BLaER1 (cell line): ENCODE measurements at regions not wholly inside any gene's neighbourhood (a gene's known extent, or its start where the extent isn't known, plus 50 kb on each side); places are given as distances from the start of the nearest gene placed in this dataset.

Experiments used
- H3K27ac ChIP-seq: shearing (Covaris generic); formaldehyde crosslinking; 2 replicates; pipeline ENCODE4 v1.8.1; 2022
- H3K27me3 ChIP-seq: shearing (Covaris generic); formaldehyde crosslinking; 2 replicates; pipeline ENCODE4 v1.8.1; 2022
- H3K36me3 ChIP-seq: shearing (Covaris generic); formaldehyde crosslinking; 2 replicates; pipeline ENCODE4 v1.8.1; 2022
- H3K4me1 ChIP-seq: shearing (Covaris generic); formaldehyde crosslinking; 2 replicates; pipeline ENCODE4 v1.8.1; 2022
- H3K4me2 ChIP-seq: shearing (Covaris generic); formaldehyde crosslinking; 2 replicates; pipeline ENCODE4 v1.8.1; 2022
- H3K4me3 ChIP-seq: shearing (Covaris generic); formaldehyde crosslinking; 2 replicates; pipeline ENCODE4 v1.8.1; 2022
- H3K9ac ChIP-seq: shearing (Covaris generic); formaldehyde crosslinking; 2 replicates; pipeline ENCODE4 v1.8.1; 2022
- H3K9me3 ChIP-seq: shearing (Covaris generic); formaldehyde crosslinking; 2 replicates; pipeline ENCODE4 v1.8.1; 2022
- H4K20me1 ChIP-seq: shearing (Covaris generic); formaldehyde crosslinking; 2 replicates; pipeline ENCODE4 v1.8.1; 2022
- Cebpa-rat ChIP-seq: shearing (Covaris generic); IDR thresholded peaks from 2 replicates; pipeline ENCODE4 v1.8.1; 2022

DNA sequence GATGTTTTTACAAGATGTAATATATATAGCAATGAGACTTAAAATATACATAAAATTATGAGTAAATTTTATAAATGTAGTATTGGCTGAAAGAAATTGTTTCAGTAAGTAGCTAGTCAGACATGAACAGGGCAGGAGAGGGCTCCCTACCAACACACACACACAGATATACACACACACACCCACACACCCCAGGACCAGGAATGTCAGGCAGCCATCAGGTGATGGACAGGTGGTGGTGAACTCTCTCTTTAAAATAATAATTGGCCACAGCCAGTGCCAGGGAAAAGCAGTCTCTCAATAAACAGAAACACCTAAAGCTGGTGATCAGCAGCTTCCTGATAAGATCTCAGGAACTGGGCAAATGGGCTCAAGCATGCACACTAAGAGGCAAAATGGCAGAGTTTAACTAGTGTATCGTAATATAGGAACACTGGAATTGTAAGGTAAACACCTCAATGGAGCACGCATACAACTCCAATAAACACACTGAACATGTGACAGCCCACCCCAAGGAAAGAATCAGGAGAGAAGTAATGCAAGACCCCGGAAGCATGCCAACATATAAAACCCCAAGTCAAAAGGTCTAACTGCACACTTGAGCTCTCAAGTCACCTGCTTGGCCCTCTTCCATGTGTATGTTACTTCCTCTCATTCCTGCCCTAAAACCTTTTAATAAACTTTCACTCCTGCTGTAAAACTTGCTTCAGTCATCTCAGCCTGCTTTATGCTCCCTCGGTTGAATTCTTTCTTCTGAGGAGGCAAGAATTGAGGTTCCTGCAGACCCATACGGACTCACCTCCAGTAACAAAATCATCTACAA, 1034.1 kb upstream of the SEMA6D start:
- Histone ChIP-seq H3K9me3 (no peaks in the 10 kb centered on the region), H3K9ac (no peak overlapping the region), H3K27ac (no peak overlapping the region), H3K4me1 (no peaks in the 10 kb centered on the region), H3K4me2 (no peak overlapping the region), H3K27me3 (no peaks in the 10 kb centered on the region), H3K36me3 (no peaks in the 10 kb centered on the region), H3K4me3 (no peak overlapping the region), H4K20me1 (no peaks in the 10 kb centered on the region)
- TF ChIP-seq Cebpa-rat: no peak

DNA sequence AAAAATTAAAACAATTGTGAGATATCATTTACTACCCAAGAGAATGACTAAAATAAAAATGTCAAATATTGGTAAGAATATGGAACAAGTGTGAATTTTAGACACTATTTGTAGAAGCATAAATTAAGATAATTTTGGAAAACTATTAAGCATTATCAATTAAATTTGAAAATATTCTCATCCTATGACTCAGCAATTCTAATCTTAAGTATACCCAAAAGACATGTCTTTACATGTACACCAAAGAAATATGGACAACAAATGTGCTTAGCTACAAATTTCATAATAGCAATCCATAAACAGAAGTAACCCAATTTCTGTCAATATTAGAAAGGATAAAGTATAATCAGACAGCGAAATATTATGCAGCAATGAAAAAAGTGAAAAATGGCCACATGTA, 1032.2 kb upstream of the SEMA6D start:
- Histone ChIP-seq H3K4me2 (no peak overlapping the region), H3K9ac (no peak overlapping the region), H4K20me1 (no peaks in the 10 kb centered on the region), H3K4me1 (no peaks in the 10 kb centered on the region), H3K4me3 (no peak overlapping the region), H3K36me3 (no peaks in the 10 kb centered on the region), H3K9me3 (no peaks in the 10 kb centered on the region), H3K27ac (no peak overlapping the region), H3K27me3 (no peaks in the 10 kb centered on the region)
- no peak for TF ChIP-seq Cebpa-rat

DNA sequence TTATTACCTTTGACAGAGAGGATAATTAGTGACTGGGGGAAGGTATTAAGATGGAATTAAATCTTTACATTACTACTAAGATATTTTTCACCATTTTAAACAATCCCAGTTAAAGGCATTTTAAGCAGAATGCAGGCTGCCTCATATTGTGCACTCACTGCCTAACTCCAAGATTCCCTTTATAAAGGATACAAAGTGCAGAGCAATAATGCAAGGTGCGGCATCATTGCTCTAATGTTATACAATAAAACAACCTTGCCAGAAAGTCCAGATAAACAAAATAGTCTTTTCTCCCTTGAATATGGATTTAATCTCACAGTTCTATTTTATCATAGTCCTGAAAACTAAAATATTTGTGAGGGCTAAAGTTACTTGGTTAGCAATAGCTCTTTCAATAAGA, 1031.6 kb upstream of the SEMA6D start:
- Histone ChIP-seq H3K9me3 (no peaks in the 10 kb centered on the region), H3K9ac (no peak overlapping the region), H3K4me1 (no peaks in the 10 kb centered on the region), H4K20me1 (no peaks in the 10 kb centered on the region), H3K27me3 (no peaks in the 10 kb centered on the region), H3K36me3 (no peaks in the 10 kb centered on the region), H3K4me3 (no peak overlapping the region), H3K4me2 (no peak overlapping the region), H3K27ac (no peak overlapping the region)
- no peak for TF ChIP-seq Cebpa-rat

DNA sequence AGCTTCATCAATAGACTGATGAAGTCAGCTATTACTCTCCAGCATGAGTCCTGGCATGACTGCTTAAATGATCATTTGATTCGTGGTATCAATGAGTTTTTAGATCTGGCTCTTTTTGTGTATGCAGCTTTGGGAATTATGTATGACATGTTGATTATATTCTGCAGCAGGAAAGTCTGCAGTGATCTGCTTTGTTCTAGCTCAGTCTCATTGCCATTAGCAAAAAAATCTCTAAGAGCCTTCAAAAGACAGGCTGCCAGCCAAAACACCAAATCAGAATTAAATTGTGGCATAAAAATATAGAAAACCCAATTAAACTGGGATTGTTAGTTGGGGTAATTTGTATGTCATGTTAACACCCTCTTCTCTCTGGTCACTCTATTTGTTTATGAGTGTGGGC, 1021.0 kb upstream of the SEMA6D start:
- H3K9me3 ChIP-seq: no peaks in the 10 kb centered on the region
- H3K4me3 ChIP-seq: no peak overlapping the region
- H4K20me1 ChIP-seq: no peaks in the 10 kb centered on the region
- no peak overlapping the region for H3K4me2 ChIP-seq
- TF ChIP-seq Cebpa-rat: no peak
- no peaks in the 10 kb centered on the region for H3K27me3 ChIP-seq
- H3K36me3 ChIP-seq: no peaks in the 10 kb centered on the region
- H3K4me1 ChIP-seq: no peaks in the 10 kb centered on the region
- H3K9ac ChIP-seq: no peak overlapping the region
- H3K27ac ChIP-seq: no peak overlapping the region

DNA sequence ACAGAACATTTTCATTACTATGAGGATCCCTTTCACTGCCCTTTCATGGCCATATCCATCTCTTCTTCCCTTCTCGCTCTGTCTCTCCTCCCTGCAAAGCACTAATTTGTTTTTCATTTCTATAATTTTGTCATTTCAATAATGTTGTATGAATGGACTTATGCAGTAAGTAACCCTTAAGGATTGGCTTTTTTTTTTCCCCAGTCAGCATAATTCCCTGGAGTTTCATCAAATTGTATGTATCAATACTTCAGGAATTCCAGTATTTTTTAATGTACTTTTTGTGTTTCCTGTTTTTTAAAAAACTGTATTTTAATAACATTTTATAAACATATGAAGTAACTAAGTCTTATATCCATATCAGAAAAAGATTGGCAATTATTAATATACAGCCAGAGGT, 1016.0 kb upstream of the SEMA6D start:
- H3K9me3 ChIP-seq: no peaks in the 10 kb centered on the region
- H3K27ac ChIP-seq: no peak overlapping the region
- no peaks in the 10 kb centered on the region for H3K27me3 ChIP-seq
- no peak overlapping the region for H3K9ac ChIP-seq
- H3K4me3 ChIP-seq: no peak overlapping the region
- TF ChIP-seq Cebpa-rat: no peak
- no peaks in the 10 kb centered on the region for H3K36me3 ChIP-seq
- no peak overlapping the region for H3K4me2 ChIP-seq
- no peaks in the 10 kb centered on the region for H4K20me1 ChIP-seq
- H3K4me1 ChIP-seq: peaks cover 26% of the 10 kb centered on the region

DNA sequence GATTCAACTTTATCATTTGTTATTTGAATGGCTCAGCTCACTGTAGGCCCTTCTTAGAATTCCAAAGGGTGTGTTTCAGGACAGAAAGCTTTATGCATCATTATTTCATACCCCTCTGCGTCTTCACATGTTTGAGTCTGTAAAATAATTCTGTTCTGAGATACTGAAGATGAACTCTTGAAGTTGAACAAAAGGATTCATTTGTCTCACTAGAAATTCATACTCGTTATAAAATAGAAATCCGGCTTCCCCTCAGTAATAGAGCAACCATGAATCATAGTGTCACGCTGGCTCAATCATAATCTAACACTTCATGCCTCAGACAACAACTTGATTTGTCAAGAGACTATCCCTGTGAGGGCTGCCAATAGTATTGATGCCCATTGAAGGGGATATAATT, 1015.4 kb upstream of the SEMA6D start:
- TF ChIP-seq Cebpa-rat: no peak
- peaks cover 26% of the 10 kb centered on the region for H3K4me1 ChIP-seq
- no peak overlapping the region for H3K4me3 ChIP-seq
- H3K27me3 ChIP-seq: no peaks in the 10 kb centered on the region
- no peaks in the 10 kb centered on the region for H4K20me1 ChIP-seq
- H3K36me3 ChIP-seq: no peaks in the 10 kb centered on the region
- no peaks in the 10 kb centered on the region for H3K9me3 ChIP-seq
- no peak overlapping the region for H3K9ac ChIP-seq
- H3K27ac ChIP-seq: no peak overlapping the region
- H3K4me2 ChIP-seq: no peak overlapping the region

DNA sequence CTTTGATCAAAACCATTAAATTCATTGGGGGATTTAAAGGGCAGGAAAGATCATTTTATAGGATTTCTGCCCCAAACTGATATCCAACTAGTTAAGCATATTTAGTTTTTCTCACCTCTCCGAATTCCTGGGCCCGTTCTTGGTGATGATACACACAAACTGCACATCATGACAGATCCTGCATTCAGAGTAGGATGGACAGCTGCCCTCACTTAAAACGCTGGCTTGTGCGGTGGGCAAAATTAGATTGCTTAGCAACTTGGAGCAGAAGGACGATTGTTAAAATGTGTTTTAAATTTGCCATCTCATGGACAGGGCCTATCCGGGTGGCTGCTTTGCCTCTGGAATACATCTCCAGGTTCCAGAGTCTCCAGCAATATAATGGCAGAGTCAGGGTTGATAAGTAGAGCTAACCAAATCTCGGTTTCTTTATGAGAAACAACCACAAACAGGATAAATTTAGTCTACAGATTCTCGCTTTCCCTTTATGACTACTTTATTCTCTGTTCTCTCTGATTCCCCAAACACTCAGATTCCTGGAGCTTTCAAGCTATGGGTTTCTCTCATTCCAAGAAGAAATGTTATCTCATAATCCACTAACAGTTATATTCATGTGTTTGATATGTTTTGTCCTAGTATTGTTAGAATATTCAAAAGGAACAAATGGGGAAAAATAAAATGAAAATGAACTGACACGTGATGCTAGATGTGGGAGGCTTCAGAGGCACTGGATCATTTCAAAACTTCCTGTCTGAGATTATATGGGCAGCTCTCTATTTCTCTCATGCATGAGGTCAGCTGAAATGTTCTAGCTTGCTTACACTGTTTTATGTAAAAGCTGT, 1014.1 kb upstream of the SEMA6D start:
- Histone ChIP-seq H3K4me1 (peaks cover 26% of the 10 kb centered on the region), H3K9me3 (no peaks in the 10 kb centered on the region), H3K27me3 (no peaks in the 10 kb centered on the region), H3K9ac (no peak overlapping the region), H3K36me3 (no peaks in the 10 kb centered on the region), H3K4me3 (no peak overlapping the region), H4K20me1 (no peaks in the 10 kb centered on the region), H3K27ac (0 out of 2 replicates have a peak overlapping the region, but pooled peaks have one; percentile 16), H3K4me2 (peak overlapping the region; percentile 59)
- TF ChIP-seq Cebpa-rat: no peak

DNA sequence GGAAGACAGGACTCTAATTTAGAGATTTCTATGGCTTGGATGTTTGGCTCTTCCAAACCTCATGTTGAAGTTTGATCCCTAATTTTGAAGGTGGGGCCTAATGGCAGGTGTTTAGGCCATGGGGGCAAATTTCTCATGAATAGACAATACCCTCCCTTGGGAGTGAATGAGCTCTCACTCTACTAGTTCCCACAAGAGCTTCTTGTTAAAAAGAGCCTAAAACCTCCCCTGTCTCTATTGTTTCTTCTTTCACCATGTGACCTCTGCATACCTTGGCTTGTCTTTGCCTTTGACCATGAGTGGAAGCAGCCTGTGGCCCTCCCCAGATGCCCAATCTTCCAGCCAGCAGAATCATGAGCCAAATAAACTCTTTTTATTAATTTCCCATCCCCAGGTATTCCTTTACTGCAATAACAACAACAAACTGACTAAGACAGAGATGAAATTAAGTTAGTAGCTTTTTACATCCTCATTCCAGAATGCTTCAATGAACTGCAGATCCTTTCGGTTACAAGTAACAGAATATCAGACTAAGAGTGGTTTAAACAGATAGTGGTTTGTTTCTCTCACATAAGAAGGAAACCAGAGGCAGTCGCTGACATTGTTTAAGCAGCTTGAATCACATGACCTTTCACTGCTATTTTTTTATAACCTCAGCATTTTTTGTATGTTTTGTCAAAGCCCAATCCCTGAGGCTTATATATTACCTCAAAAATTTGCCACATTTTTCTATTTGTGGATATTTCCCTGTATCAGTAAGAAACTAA, 1013.3 kb upstream of the SEMA6D start:
- TF ChIP-seq Cebpa-rat: no peak
- Histone ChIP-seq H3K4me3 (no peak overlapping the region), H3K9me3 (no peaks in the 10 kb centered on the region), H3K4me1 (peaks cover 26% of the 10 kb centered on the region), H3K9ac (no peak overlapping the region), H3K36me3 (no peaks in the 10 kb centered on the region), H3K27ac (peak overlapping the region; percentile 16; the same call in 1 of the 2 replicates), H3K27me3 (no peaks in the 10 kb centered on the region), H3K4me2 (peak overlapping the region; percentile 59), H4K20me1 (no peaks in the 10 kb centered on the region)

DNA sequence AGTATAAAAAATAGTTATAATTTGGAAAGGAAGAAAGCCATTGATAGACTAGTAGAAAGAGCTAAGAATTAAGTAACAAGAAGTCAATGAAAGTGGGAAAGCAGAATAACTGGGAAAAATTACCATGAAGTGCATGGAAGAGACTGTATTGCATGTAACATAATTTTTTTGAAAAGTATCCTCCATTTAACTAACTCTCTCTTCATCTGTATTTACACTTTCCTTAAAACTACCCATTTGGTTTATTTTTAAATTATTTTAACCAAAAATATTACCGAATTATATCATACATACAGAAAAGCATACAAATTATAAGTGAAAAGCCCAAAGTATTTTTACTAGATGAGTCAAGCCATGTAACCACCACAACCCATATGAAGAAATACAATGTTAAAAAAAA, 1009.9 kb upstream of the SEMA6D start:
- H3K4me2 ChIP-seq: no peak overlapping the region
- no peak for TF ChIP-seq Cebpa-rat
- no peaks in the 10 kb centered on the region for H3K36me3 ChIP-seq
- no peak overlapping the region for H3K4me3 ChIP-seq
- H4K20me1 ChIP-seq: no peaks in the 10 kb centered on the region
- no peaks in the 10 kb centered on the region for H3K9me3 ChIP-seq
- H3K27ac ChIP-seq: no peak overlapping the region
- H3K27me3 ChIP-seq: no peaks in the 10 kb centered on the region
- no peak overlapping the region for H3K9ac ChIP-seq
- peaks cover 26% of the 10 kb centered on the region for H3K4me1 ChIP-seq

DNA sequence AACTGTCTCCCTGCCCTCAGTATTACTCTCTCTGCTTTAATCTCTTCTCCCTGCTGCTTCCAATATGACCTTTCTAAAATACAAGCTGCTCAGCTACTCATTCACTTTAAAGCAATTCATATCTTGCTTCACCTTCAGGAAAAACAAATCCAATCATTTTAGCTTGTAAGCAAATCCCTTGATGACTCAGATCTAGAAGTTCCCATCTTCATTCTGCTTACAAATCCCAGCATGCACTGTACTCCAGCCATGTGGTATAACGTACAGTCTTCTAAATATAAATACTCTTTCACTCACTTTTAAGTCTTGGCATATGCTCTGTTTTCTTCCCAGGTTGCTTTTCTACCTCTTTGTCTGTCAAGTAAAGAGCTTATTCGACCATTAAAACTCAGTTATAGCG, 1009.1 kb upstream of the SEMA6D start:
- TF ChIP-seq Cebpa-rat: no peak
- no peaks in the 10 kb centered on the region for H3K36me3 ChIP-seq

More for the DNA sequence above, 1009.1 kb upstream of the SEMA6D start:
- Histone ChIP-seq H3K9ac (no peak overlapping the region), H3K4me2 (no peak overlapping the region), H3K4me1 (peaks cover 21% of the 10 kb centered on the region), H4K20me1 (no peaks in the 10 kb centered on the region), H3K9me3 (no peaks in the 10 kb centered on the region), H3K27ac (no peak overlapping the region), H3K27me3 (no peaks in the 10 kb centered on the region), H3K4me3 (no peak overlapping the region)
